GM10266 (cell line): ENCODE measurements at regions not wholly inside any gene's neighbourhood (a gene's known extent, or its start where the extent isn't known, plus 50 kb on each side); places are given as distances from the start of the nearest gene placed in this dataset.

ENCODE experiments used
- DNase-seq: peaks from one replicate; pipeline ENCODE4 v3.0.0; 2012; ENCODE audit errors: extremely low spot score
- CTCF ChIP-seq: IDR thresholded peaks from 2 replicates; pipeline ENCODE4 v1.5.1; 2012; ENCODE audit warnings: mild to moderate bottlenecking, low read depth; ENCODE audit not compliant: control insufficient read depth, insufficient read depth; ENCODE audit errors: missing control alignments

- DNase-seq: no peak
- no peak for TF ChIP-seq CTCF
These were observed 182.6 kb downstream of the SH3BP4 start for GRCh38 chr2:235134420-235134819.

- DNase-seq: no peak
- TF ChIP-seq CTCF: no peak
These were observed 183.6 kb downstream of the SH3BP4 start for GRCh38 chr2:235135195-235135965.

GRCh38 chr2:235135990-235136561 is 184.3 kb downstream of the SH3BP4 start:
- peak; percentile 33 for DNase-seq
- peak; percentile 42 for TF ChIP-seq CTCF

GRCh38 chr2:235138339-235138738 is 186.5 kb downstream of the SH3BP4 start:
- no peak for DNase-seq
- no peak for TF ChIP-seq CTCF

- no peak for DNase-seq
- no peak for TF ChIP-seq CTCF
These were observed 188.4 kb downstream of the SH3BP4 start for GRCh38 chr2:235139956-235140800.

GRCh38 chr2:235140801-235141081 is 188.9 kb downstream of the SH3BP4 start:
- DNase-seq: no peak
- no peak for TF ChIP-seq CTCF
